ENCODE measurements at regions not wholly inside any gene's neighbourhood (a gene's known extent, or its start where the extent isn't known, plus 50 kb on each side); places are given as distances from the start of the nearest gene placed in this dataset.

DNA sequence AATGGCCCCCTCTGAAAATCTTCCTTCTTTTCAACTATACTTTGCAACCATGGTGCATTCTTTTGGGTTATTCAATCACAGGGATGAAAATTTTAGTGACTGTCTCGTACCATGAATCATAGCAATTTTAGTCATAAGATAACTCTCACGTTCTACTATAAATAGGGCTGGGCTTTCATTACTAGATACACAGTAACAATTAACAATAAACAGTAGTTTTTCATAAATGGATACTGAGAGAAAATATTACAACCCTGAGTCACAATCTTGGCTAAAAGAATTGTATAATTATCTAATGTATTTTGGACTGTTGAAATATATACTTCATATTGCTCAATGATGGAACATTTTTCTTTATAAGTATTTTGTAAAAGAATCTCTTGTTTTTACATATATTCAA, 96.1 kb downstream of the TEX35 start:
- TF ChIP-seq EP300 (IDR thresholded peaks at IDR 0.05; ENCODE audit: borderline replicate concordance) (no peak), YY1 (IDR thresholded peaks at IDR 0.05; ENCODE audit: low read depth) (no peak), CEBPB (IDR thresholded peaks at IDR 0.05) (no peak), REST (IDR thresholded peaks at IDR 0.05; ENCODE audit: low read depth) (no peak), RAD21 (IDR thresholded peaks at IDR 0.05; ENCODE audit: low read depth) (no peak)

All from Ishikawa (cell line).